ENCODE measurements at regions not wholly inside any gene's neighbourhood (a gene's known extent, or its start where the extent isn't known, plus 50 kb on each side); places are given as distances from the start of the nearest gene placed in this dataset.

- no peak for DNase-seq
Measured at GRCh38 chr3:177642804-177643125, 445.5 kb upstream of the TBL1XR1 start.

- DNase-seq, result peak in 1 of 2 experiments; percentile 15
Measured at GRCh38 chr3:177646749-177647148, 449.5 kb upstream of the TBL1XR1 start.

GRCh38 chr3:177647341-177647740, 450.1 kb upstream of the TBL1XR1 start:
- DNase-seq, result no peak

- DNase-seq, result peak in 1 of 2 experiments; percentile 7
Measured at GRCh38 chr3:177647876-177648275, 450.6 kb upstream of the TBL1XR1 start.

GRCh38 chr3:177652556-177653291, 455.4 kb upstream of the TBL1XR1 start:
- DNase-seq, result no peak

GRCh38 chr3:177657243-177657642, 460.0 kb upstream of the TBL1XR1 start:
- DNase-seq, result no peak

GRCh38 chr3:177658354-177658753, 461.1 kb upstream of the TBL1XR1 start:
- no peak for DNase-seq

- DNase-seq, result peak in 1 of 2 experiments; percentile 18
Measured at GRCh38 chr3:177664380-177665103, 467.3 kb upstream of the TBL1XR1 start.

GRCh38 chr3:177665122-177665808, 468.0 kb upstream of the TBL1XR1 start:
- DNase-seq, result no peak

GRCh38 chr3:177672252-177672911, 475.1 kb upstream of the TBL1XR1 start:
- no peak for DNase-seq

- no peak for DNase-seq
Measured at GRCh38 chr3:177673112-177673914, 476.0 kb upstream of the TBL1XR1 start.

GRCh38 chr3:177674186-177674585, 476.9 kb upstream of the TBL1XR1 start:
- no peak for DNase-seq

- DNase-seq, result no peak
Measured at GRCh38 chr3:177676148-177676547, 478.9 kb upstream of the TBL1XR1 start.

GRCh38 chr3:177676947-177677587, 479.8 kb upstream of the TBL1XR1 start:
- no peak for DNase-seq

GRCh38 chr3:177679568-177680471, 482.5 kb upstream of the TBL1XR1 start:
- no peak for DNase-seq

GRCh38 chr3:177680472-177680821, 483.2 kb upstream of the TBL1XR1 start:
- no peak for DNase-seq

- DNase-seq, result no peak
Measured at GRCh38 chr3:177681156-177681555, 483.9 kb upstream of the TBL1XR1 start.

- DNase-seq, result no peak
Measured at GRCh38 chr3:177681852-177682251, 484.6 kb upstream of the TBL1XR1 start.

- DNase-seq, result no peak
Measured at GRCh38 chr3:177683586-177683985, 486.3 kb upstream of the TBL1XR1 start.

GRCh38 chr3:177686671-177687070, 489.4 kb upstream of the TBL1XR1 start:
- DNase-seq, result no peak

GRCh38 chr3:177687291-177687690, 490.0 kb upstream of the TBL1XR1 start:
- DNase-seq, result no peak

Measured in stimulated activated CD4-positive, alpha-beta T cell treated with anti-CD3 and anti-CD28 coated beads, Interleukin-4, amount 100 ng/mL, for 4 hours (primary cell).